ENCODE measurements at regions not wholly inside any gene's neighbourhood (a gene's known extent, or its start where the extent isn't known, plus 50 kb on each side); places are given as distances from the start of the nearest gene placed in this dataset.
"Not testable (repeated sequence)": the region's sequence is repeated elsewhere in the genome, so short reads cannot be mapped to it uniquely, and the experiment has no call there.

GRCh38 chr13:22893777-22894176 lies 287.0 kb upstream of the SGCG start:
- DNase-seq (ENCODE audit: low read depth in 2 of 2), result no peak

- no peak for DNase-seq (ENCODE audit: low read depth in 2 of 2)
These were observed 283.0 kb upstream of the SGCG start for GRCh38 chr13:22897571-22898314.

GRCh38 chr13:22900416-22900951 lies 280.3 kb upstream of the SGCG start:
- not testable (repeated sequence) for DNase-seq (ENCODE audit: low read depth in 2 of 2)

- no peak for DNase-seq (ENCODE audit: low read depth in 2 of 2)
These were observed 277.5 kb upstream of the SGCG start for GRCh38 chr13:22903301-22903700.

GRCh38 chr13:22903925-22904324 lies 276.9 kb upstream of the SGCG start:
- no peak for DNase-seq (ENCODE audit: low read depth in 2 of 2)

- DNase-seq (ENCODE audit: low read depth in 2 of 2), result no peak
These were observed 265.2 kb upstream of the SGCG start for GRCh38 chr13:22915442-22916082.

GRCh38 chr13:22916276-22916675 lies 264.5 kb upstream of the SGCG start:
- DNase-seq (ENCODE audit: low read depth in 2 of 2), result not testable (repeated sequence)

- DNase-seq (ENCODE audit: low read depth in 2 of 2), result no peak
These were observed 254.7 kb upstream of the SGCG start for GRCh38 chr13:22925881-22926747.

GRCh38 chr13:22926748-22927400 lies 253.9 kb upstream of the SGCG start:
- DNase-seq (ENCODE audit: low read depth in 2 of 2), result no peak

- DNase-seq (ENCODE audit: low read depth in 2 of 2), result not testable (repeated sequence)
These were observed 252.9 kb upstream of the SGCG start for GRCh38 chr13:22927845-22928244.

- no peak for DNase-seq (ENCODE audit: low read depth in 2 of 2)
These were observed 251.2 kb upstream of the SGCG start for GRCh38 chr13:22929381-22930126.

- DNase-seq (ENCODE audit: low read depth in 2 of 2), result no peak
These were observed 249.2 kb upstream of the SGCG start for GRCh38 chr13:22931576-22931975.

GRCh38 chr13:22932632-22933412 lies 248.0 kb upstream of the SGCG start:
- DNase-seq (ENCODE audit: low read depth in 2 of 2), result not testable (repeated sequence)

- DNase-seq (ENCODE audit: low read depth in 2 of 2), result no peak
These were observed 247.1 kb upstream of the SGCG start for GRCh38 chr13:22933571-22934181.

- no peak for DNase-seq (ENCODE audit: low read depth in 2 of 2)
These were observed 245.8 kb upstream of the SGCG start for GRCh38 chr13:22934744-22935523.

GRCh38 chr13:22936228-22936627 lies 244.6 kb upstream of the SGCG start:
- DNase-seq (ENCODE audit: low read depth in 2 of 2), result no peak

- no peak for DNase-seq (ENCODE audit: low read depth in 2 of 2)
These were observed 243.5 kb upstream of the SGCG start for GRCh38 chr13:22937241-22937640.

GRCh38 chr13:22937953-22938352 lies 242.8 kb upstream of the SGCG start:
- DNase-seq (ENCODE audit: low read depth in 2 of 2), result no peak

- DNase-seq (ENCODE audit: low read depth in 2 of 2), result no peak
These were observed 242.2 kb upstream of the SGCG start for GRCh38 chr13:22938576-22938975.
